SW 1271 (cell line): ENCODE measurements at regions not wholly inside any gene's neighbourhood (a gene's known extent, or its start where the extent isn't known, plus 50 kb on each side); places are given as distances from the start of the nearest gene placed in this dataset.

Experiments used
- DNase-seq, 2 experiments: peaks; one replicate each; lab custom pipeline; 2025; lab: John Stamatoyannopoulos, UW

DNA sequence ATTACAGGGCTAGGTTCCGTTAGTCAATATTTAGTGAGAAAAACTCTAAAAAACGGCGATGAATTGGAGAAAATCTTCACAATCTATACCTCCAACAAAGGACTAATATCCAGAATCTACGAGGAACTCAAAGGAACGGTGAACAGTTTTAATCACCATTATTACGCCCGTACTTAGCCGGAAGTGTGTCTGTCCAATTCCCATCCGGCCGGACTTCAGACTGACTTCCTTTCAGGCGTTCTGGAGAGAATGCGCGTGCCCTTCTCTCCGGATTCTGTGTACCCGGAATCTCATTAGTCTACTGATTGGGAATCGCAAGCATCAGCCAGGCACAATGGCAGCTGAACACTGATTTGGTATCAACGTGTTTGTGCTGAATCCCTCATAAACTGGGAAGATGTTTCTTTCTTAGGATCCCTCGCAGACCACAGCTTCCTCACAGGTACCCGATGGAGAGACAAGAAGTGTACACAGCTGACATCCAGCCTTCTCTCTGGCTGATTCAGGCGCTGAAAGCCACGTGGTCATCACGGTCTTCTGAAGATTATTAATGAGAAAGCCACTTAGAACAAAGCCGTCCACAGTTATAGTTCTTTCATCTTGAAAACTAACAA is 239.9 kb downstream of the ZNF516 start:
- DNase-seq, result no peak

DNA sequence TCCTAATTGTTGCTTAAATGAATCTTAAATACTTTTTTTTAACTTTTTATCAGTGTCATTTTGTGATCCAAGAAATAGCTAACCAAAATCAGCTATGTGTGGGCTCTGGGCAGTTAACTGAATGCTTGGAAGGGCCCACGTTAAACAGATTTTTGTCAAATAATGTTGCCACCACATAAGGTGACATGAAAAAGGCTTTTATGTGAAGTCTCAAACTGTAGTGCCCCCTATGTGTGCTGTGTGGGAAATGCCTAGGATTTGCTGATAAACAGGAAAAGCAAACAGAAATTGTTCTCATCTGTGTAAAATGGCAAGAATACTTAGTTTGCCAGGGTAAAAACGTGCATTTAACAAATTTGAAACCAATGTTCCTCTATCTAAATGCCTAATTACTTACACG is 242.2 kb downstream of the ZNF516 start:
- no peak for DNase-seq

DNA sequence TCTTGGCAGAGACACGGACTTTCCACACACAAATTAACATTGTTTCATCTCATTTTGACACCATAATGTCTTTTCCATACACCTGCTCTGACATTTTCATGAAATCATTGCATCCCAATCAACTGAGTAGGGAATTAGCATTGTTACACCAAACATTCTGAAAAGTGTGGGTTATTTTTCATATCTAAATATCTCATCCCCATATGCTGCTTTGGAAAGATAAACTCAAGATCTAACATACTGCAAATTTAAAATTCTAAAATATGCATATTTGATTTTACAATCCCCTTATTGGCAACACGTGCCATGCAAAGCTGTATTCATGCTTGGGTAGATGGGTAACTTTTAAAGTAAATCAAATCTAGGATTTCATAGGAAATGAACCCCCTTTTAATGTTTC is 242.9 kb downstream of the ZNF516 start:
- no peak for DNase-seq

DNA sequence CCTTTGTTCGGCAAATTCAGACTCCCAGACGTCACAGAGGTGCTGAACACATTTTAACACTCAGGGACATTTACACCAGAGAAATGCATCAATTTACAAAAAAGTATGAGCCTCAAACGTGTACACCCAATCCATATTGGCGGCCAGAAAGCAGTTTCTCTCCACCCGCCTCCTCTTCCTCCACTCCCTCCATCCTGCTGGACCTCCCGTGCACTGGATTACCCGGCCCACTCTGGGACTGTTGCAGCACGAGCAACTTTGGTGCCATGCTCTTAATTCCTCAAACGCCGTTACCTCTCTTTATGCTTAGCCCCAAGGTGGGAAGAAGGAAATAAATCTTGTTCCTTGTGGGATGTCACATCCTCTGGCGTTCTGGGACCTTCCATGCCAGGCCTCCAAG is 243.4 kb downstream of the ZNF516 start:
- DNase-seq, result no peak

DNA sequence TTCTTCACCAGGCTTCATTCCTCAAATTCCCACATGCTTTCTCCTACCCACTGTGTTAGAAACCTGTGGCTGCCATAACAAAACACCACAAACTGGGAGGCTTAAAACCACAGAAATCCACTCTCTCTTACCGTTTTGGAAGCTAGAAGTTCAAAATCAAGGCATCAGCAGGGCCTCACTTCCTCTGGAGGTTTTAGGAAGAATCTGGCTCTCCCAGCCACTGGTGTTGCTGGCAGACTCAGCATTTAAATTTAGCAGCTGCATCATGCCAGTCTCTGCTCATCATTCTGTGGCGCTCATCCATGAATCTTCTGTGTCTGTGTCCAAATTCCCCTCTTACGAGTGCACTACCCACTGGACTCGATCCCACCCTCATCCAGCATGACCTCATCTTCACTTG is 248.5 kb downstream of the ZNF516 start:
- no peak for DNase-seq

DNA sequence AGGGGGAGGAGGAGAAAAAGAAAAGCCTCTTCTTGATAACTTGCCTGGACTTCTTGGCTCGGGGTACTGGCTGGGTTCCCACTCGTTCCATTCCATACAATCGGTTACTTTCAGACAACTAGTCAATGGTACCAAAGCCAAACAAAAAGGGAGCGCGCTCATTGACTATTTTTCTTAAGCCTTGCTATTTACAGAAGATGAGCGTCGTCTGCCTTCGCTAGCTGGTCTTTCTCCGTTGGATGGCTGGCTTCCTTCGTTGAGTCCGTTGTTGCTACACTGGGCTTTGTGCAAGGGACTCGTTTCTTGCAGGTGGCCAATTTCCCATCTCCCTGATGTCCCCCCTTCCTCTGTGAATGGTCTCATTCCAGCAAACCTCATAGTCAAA is 260.4 kb downstream of the ZNF516 start:
- DNase-seq, result no peak

DNA sequence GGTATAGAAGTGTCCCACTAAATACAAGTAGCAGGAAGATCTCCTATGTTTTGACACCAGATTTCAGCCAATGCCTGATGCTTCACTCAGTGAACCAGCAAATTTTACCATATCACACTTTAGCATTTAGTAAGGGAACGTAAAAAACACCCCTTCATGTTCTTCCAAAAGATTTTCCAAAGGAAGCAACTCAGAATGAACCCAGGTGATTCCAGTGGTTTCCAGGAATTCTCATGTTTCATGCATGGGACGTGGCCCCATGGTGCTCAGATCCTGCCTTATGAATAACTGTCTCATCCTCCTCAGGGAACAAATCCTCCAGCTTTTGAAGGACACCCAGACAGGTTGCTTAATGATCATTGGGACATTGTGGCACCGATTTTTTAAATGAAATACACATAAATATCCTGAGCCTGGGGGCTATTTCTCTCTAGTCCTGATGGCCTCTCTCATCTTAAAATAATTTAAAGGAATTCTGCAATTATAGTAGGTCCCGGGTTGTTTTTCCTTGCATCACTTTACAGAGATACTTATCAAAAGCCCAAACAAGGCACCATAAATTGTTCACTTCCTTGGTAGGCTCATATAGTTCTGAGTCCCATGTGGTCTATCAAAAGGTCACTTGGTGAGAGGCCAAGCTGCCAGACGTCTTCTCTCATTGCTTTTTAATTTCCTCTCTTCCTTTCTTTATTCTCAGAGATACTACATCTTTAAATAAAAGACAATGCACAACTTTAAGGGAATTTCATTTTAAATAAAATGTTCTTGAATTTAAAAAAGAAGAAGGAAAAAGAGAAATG is 261.0 kb downstream of the ZNF516 start:
- DNase-seq, result no peak

DNA sequence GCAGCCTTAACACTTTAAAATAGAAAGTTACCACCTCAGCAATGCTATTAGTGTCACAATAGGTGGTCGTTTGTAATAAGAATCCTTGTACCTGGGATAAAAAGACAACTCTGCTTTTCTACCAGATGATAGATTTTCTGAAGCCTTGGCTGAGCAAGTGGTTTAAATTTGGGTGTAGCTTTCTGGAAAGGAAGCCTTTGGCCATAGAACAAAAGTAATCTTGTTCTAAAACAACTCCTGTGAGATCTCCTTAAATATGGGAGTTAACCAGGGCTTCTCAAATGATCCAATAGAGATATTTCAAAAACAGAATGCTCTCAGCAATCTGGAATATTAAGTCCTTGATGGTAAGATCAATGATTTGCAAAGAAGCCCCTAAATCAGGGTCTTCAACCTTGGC is 261.6 kb downstream of the ZNF516 start:
- no peak for DNase-seq

DNA sequence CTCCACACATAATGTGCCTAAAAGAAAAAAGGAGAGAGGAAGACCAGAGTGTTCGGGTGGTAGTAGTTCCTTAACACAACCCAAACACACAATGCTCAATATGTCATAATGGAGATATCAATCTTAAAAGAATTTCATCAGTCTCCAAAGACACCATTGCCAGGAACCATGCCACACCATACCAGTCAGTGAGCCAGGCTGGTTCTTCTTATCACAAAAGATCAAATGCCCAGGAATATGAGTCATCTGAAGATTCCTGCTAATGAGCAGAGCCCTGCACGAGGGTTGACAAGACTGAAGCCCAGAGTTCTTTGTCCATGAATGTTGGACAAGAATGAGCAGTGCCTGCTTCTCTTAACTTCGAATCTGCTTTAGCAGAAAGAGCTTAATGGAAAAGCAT is 262.3 kb downstream of the ZNF516 start:
- DNase-seq, result no peak

DNA sequence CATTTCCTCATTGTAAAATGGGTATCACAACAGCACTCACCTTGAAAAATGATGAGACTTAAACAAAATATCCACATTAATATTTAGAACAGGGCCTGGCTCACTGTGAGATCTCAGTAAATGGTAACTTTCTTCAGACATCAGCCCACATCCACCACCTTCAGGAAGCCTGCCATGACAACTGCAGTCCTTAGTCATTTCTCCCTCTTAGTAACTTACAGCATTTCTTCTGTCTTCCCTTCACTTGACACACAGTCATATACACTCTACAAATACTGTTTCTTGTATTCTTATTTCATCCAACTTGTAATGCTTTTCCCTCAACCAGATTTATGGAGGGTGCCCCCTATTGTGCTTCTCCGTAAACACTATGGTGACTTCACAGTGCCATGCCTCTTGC is 263.0 kb downstream of the ZNF516 start:
- DNase-seq, result no peak

DNA sequence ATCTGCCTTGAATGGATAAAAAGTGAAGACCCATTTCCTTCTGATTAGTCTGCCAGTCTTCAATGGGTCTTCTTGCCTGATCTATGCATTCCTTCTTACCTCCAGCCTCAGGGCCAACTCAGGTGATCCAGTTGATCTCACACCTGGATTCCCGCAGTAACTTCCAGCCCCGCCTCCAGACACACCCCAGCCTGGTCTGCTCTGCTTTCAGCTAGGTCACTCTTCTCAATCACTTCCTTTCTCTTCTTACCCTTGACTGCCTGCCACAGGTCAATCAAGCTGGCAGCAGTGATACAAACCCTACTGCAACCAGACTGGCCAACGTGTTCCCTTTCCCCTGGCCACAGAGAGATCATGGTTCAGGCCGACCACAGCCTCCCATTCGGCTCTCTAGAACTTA is 263.6 kb downstream of the ZNF516 start:
- DNase-seq, result no peak

DNA sequence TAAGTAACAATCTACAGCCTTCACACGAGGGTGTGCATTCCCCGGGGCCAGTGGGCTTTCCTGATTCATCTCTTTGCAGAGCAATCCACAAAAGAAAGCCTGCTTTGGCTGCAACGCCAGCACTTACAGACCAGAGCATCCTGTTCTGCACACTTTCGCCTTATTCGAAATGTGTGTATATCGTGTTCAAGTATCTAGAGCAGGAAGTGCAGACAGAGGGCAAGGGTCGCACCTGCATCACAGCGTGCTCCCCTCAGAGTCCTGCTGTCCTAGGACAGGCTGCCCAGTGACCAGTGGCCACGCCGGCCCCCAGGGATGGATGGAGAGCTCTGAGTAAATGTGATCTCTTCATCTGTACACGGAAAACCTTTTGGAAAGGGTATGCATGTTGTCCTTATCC is 264.3 kb downstream of the ZNF516 start:
- DNase-seq, result no peak

DNA sequence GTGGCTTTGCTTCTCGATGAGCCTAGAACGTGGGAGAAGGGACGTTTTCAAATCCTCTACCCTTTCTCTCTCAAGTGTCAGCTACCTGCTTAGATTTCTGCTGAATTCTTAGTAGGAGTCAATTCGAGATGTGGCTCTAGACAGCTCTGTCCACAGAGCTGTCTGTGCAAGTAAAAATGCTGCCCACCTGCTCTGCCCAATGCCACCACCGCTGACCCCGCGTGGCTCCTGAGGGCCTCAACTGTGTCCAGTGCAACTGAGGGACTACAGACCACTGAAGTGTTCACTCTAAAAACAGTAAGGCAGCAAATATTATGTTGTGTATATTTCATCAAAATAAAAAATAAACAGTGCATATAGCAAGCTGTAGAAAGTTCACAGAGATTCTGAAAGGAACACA is 266.3 kb downstream of the ZNF516 start:
- DNase-seq, result no peak

DNA sequence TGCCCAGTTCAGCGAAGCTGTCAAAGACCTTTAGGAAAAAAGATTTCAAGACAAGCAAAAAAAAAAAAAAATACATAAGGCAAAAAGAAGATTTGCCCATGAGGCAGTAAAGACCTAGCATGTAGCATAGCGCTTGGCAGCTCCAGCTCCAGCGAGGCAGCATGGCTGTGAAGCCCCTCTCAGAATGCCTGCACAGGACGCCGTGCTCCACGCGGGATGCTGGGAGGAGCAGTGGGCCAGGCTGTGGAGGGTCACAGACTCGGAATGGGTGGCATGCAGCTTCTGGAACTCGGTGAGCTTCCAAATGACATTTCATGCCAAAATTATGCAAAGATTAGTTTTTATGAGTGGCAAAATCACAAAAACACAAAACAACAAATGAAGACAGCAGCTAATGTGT is 267.3 kb downstream of the ZNF516 start:
- DNase-seq, result no peak

DNA sequence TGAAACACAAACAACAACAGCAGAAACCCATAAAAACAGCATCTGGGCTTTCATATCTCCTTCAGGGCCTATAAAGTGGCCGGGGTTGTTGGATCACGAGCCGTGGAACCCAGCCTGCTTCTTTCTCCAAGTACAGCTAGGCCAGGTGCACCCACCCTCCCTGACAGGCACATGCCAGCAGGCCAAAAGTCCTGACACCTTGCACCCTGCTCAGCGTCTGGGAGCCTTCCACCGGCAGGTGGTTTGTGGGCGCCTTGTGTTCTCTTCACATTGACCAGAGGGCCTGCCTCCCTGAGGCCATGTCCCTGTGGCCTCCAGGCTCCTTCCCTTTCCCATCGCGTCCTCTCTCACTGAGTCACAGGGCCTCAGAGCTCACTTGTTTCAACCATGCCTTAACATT is 271.6 kb downstream of the ZNF516 start:
- DNase-seq, result no peak

DNA sequence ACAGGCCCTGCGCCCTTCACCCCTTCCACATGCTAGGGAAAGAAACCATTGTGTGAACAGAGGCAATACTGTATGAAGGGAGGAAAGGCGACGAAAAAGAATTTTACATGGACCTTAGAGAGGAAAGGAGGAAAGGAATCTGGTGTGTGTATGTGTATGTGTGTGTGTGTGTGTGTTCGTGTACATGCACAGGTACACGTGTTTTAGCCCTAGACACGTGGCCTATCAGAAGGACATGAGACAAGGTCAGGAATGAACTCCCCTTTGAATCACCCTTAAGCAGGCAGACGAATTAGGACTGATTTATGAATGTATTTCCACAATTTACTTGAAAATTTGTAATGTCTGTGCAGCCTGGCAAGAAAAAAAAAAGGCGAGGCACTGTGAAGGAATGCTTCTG is 276.0 kb downstream of the ZNF516 start:
- DNase-seq, result no peak

DNA sequence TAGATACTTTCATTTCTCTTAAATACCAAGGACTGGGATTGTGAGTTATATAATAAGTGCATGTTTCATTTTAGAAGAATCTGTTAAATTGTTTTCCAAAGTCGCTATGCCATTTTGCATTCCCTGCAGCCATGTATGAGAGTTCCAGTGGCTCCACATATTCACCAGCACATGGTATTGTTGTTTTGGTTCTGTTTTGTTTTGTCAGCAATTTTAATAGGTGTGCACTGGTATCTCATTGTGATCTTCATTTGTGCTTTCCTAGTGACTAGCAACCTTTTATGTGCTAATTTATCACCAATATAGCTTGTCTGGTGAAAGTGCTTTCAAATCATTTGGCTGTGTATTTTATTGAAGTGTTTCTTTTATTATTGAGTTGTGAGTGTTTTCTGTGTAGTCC is 278.9 kb downstream of the ZNF516 start:
- no peak for DNase-seq

DNA sequence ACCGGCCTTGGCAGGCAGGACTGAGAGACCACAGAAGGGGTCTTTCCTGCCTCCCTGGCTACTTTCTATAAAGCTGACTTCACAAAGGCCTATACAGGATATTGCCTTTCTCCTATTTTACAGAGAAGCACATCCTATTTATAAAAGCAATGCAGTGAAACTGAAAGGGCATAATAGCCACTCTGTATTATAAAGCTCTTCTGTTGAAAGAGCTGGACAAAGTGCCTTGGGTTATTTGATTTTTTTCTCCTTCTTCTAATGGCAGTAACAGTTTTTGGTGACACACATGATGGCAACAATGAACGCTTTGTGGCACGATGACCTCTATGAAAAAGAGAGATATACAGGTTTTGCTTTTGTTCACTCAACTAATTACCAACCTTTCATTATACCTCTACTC is 281.1 kb downstream of the ZNF516 start:
- no peak for DNase-seq

DNA sequence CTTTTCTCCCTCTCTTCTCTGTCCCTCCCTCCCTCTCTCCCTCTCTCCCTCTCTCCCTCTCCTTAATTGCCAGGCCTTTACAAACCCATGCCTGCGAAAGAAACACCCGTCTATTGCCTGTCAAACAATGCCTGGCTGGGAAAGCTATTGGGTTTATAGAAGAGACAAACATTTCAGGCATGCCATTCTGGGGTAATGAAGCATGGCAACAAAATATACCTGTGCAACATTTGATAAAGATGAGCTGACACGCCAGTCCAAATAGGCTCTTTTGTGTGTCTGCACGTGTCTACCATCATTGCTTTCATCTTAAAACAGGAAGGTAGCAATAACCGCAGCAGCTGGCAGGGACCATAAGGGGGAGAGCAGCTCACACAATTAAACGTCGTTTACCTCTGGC is 282.1 kb downstream of the ZNF516 start:
- DNase-seq, result no peak

DNA sequence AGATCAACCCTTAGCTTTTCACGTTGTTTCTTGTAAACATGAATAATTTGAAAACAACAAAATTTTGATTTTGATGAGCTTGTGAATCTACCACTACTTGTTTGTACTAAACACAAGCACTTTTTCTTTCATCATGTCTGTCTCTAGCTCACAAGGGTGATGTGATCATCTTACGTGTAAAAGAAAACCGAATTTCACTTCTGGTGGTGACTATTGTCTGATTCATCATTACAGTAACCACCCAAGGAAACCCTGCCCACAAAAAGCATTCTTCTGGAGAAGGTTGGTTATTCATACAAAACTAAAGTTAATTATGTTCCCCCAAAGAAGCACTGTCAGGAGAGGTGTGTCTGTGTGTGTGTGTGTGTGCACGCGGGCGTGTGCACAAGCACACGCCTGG is 285.4 kb downstream of the ZNF516 start:
- DNase-seq, result no peak

DNA sequence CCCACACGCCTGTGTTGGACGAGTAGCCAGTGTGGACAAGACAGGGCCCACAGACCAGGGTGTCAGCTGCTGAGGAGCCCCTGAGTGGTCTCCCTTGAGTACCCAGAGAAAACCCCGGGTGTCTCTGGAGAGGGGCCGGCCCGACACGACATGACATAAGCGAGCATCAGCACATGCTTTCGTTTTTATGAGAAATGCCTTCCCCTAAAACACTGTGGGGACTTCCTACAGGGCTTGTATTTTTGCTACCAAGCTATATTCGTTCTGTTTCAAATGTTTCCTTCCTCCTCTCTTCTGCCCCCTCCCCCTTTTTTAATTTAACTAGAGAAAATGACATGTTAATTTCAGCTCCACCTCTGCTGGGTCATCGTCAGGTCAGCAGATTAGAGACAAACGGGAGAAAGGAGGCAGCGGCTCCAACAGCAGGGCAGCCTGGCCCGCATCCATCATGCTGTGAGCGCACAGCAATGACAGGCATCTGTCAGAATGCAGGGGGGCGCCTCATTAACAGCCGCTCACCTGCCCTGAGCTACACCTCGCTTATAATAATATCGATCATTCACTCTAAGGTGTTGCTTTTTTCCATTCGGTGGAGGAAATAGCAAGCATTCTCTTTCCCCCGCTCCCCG is 286.2 kb downstream of the ZNF516 start:
- DNase-seq, result no peak

DNA sequence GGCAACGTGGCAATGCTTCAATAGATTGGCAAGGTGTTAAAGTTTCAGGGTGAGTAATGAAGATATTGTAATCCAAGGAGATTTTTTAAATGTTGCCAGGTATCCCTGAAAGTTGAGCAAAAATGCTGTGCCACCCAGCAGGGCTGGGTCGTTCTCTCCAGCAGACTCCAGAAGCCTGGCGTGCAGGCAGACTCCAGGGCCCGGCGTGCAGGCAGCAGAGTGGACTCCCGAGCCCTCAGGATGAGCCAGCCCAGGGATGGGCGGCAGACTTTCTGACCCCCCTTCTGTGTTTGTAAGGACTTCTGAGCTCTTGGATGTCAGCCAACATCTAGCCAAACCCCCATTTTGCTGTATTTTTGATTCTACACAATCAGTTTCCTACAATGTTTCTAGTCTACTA is 289.1 kb downstream of the ZNF516 start:
- no peak for DNase-seq

DNA sequence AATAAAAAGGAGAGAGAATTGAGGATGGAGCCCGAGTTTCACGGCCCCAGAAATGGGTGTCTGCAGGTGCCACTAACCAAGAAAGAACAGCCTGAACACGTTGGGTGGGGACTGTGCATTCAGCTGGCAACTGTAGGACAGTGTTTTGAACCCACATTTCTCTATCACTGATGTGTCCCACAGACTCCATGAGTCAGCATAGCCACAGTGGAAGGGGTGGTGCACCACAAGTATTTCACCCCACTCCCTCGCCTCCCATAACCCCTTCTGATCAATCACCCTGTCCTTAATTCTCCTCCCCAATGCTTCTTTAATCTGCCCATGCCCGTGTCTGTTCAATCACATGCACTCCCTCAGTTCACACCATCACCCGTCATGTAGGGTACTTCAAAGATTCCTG is 291.5 kb downstream of the ZNF516 start:
- DNase-seq, result no peak

DNA sequence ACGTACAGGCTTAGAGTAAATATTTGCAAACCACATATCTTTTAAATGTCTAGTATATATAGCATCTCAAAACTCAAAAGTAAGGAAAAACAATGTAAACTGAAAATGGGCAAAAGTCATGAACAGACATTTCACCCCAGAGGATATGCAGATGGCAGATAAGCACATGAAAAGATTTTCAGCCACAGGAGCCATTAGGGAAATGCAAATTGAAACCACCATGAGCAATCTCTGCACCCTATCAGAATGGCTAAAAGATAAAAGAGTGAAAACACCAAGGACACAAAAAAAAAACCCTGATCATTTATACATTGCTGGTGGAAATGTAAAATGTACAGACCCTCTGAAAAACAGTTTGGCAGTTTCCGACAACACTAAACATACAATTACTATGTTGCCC is 292.7 kb downstream of the ZNF516 start:
- DNase-seq, result no peak
